ENCODE measurements at regions not wholly inside any gene's neighbourhood (a gene's known extent, or its start where the extent isn't known, plus 50 kb on each side); places are given as distances from the start of the nearest gene placed in this dataset.
"Not testable (repeated sequence)": the region's sequence is repeated elsewhere in the genome, so short reads cannot be mapped to it uniquely, and the experiment has no call there.

DNA sequence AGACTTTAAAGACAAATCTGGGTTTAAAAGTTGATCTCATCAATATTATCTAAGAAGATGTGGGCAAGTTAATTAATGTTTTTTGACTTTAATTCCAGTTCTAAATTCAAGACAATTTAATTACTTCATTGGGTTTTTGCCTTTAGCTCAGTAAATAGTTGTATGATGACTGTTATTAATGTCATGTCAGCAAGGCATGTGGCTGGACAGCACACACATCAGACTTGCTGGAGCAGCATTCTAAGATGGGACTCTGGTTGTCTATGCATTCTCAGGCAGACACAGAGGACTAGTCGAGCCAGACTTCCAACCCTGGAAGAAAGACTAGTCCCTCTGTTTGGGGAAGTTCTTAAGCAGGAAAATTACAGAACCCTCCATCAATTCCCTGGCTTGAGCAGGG is 180.7 kb upstream of the GK2 start:
- TF ChIP-seq, protein P1, sequence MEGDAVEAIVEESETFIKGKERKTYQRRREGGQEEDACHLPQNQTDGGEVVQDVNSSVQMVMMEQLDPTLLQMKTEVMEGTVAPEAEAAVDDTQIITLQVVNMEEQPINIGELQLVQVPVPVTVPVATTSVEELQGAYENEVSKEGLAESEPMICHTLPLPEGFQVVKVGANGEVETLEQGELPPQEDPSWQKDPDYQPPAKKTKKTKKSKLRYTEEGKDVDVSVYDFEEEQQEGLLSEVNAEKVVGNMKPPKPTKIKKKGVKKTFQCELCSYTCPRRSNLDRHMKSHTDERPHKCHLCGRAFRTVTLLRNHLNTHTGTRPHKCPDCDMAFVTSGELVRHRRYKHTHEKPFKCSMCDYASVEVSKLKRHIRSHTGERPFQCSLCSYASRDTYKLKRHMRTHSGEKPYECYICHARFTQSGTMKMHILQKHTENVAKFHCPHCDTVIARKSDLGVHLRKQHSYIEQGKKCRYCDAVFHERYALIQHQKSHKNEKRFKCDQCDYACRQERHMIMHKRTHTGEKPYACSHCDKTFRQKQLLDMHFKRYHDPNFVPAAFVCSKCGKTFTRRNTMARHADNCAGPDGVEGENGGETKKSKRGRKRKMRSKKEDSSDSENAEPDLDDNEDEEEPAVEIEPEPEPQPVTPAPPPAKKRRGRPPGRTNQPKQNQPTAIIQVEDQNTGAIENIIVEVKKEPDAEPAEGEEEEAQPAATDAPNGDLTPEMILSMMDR (IDR thresholded peaks at IDR 0.05; ENCODE audit: low read depth, low read length) = no peak
- in situ Hi-C loops (cut with HindIII; ENCODE audit: low sequenced_read_pairs) = no loop called here
- DNase-seq (ENCODE audit: low read depth, low spot score) = no peak
- H3K4me3 ChIP-seq (ENCODE audit: low read depth, low read length) = no peak overlapping the region

DNA sequence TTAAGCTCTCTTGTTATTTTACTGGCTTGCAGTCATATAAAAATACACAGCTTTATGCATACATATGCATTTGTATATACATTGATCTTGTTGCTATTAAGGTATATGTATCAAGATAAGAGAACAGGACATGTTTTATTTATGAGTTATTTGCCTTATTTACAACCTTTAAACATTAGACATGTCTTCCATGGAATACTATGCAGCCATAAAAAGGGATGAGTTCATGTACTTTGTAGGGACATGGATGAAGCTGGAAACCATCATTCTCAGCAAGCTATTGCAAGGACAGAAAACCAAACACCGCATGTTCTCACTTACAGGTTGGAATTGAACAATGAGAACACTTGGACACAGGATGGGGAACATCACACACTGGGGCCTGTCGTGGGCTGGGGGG is 179.2 kb upstream of the GK2 start:
- DNase-seq (ENCODE audit: low read depth, low spot score); in situ Hi-C loops (cut with HindIII; ENCODE audit: low sequenced_read_pairs); H3K4me3 ChIP-seq (ENCODE audit: low read depth, low read length): not testable (repeated sequence)

DNA sequence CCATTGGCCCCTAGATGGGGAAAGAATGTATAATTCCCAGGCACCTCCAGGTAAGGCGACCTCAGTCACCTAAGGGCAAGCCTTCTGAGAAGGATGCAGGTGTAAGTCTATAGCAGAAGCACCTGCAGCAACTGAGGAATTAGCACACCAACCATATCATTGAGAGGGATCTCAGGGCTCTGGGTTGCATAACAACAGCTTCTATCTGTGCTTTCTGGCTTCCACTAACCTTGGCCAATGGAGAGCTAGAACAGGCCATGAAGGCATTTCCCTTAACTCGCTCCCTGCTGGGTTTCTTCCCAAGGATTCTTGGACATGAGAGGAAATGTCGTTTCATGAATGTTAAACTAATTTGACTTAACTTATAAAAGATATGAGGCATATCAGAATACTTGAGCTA is 177.8 kb upstream of the GK2 start:
- TF ChIP-seq, protein P1 (IDR thresholded peaks at IDR 0.05; ENCODE audit: low read depth, low read length) = no peak
- no peak overlapping the region for H3K4me3 ChIP-seq (ENCODE audit: low read depth, low read length)
- in situ Hi-C loops (cut with HindIII; ENCODE audit: low sequenced_read_pairs) = no loop called here
- DNase-seq (ENCODE audit: low read depth, low spot score) = no peak

DNA sequence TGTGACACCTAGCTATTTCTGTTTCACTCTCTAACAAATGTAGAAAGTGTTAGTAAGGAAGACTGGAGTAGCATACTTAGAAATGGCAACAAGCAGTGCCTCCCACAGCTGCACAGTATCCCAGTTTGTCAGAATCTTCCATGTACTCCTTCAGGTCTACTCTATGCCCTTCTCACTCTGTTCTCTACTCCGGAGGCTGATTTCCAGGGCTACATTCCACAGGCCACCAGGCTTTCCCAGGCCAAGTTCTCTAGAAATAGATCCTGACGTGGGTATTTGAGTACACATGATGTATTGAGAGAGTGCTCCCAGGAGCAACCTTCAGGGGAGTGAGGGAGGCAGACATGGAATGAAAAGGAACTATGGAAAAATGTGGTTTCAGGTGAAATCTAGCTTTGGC is 177.3 kb upstream of the GK2 start:
- TF ChIP-seq, protein P1 (IDR thresholded peaks at IDR 0.05; ENCODE audit: low read depth, low read length) = no peak
- in situ Hi-C loops (cut with HindIII; ENCODE audit: low sequenced_read_pairs) = no loop called here

DNA sequence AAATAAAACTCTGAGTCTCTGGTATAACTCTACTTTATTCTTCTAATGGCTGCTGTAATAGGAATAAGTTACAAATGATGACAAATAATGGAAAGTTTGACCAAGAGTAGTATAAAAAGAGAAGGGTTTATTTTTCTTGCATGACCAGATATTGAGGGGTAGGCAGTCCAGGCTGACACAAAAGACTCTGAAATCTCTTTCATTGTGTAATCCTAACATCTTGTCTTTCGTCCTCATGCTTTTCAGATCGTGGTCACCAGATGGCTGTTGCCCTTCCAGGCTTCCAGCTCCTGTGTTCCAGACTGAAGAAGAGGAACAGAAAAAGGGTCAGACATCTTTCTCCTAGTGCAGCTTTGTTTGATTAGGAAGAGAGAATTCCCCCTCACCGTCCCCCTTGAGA is 176.9 kb upstream of the GK2 start:
- H3K4me3 ChIP-seq (ENCODE audit: low read depth, low read length) = no peak overlapping the region
- in situ Hi-C loops (cut with HindIII; ENCODE audit: low sequenced_read_pairs) = no loop called here
- no peak for DNase-seq (ENCODE audit: low read depth, low spot score)
- TF ChIP-seq, protein P1 (IDR thresholded peaks at IDR 0.05; ENCODE audit: low read depth, low read length) = no peak

More for the DNA sequence above, 177.3 kb upstream of the GK2 start:
- H3K4me3 ChIP-seq (ENCODE audit: low read depth, low read length) = no peak overlapping the region
- no peak for DNase-seq (ENCODE audit: low read depth, low spot score)

DNA sequence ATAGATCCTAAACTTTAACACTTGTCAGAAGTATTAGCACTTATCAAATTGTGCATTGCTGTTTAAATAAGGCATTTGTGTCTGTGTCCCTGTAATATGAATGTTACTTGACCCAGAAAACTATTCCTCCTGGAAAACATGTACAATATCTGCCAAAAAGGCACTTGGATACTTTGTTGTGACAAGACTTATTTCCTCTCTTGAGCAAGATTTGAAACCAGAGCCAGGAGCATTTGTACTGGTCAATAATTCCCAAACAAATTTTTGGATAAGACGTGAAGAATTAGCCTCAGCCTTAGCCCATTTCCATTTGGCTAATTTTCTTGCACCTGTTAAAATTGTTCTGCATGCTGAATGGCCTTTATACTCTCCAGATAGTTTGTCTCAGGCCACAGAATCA is 176.3 kb upstream of the GK2 start:
- in situ Hi-C loops (cut with HindIII; ENCODE audit: low sequenced_read_pairs) = no loop called here
- TF ChIP-seq, protein P1 (IDR thresholded peaks at IDR 0.05; ENCODE audit: low read depth, low read length) = no peak
- H3K4me3 ChIP-seq (ENCODE audit: low read depth, low read length) = no peak overlapping the region
- no peak for DNase-seq (ENCODE audit: low read depth, low spot score)

DNA sequence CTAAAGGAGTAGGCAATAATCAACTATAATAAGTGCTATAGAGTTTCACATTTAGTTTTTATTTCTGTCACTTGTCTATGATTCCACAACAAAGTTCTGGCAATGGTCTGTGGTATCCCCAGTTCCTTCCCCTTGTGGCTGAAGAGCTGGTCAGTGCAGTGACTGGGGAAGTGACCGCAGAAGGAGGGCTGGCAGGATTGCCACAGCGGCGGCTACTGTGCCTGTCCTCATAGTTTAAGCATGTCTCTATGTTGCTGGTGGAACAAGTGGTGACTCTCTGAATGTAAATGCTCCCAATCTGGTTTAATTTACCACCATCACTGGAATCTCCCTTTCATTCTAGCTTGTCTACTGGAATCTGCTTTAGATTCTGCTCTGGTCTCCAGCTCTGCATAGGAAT is 170.6 kb upstream of the GK2 start:
- H3K4me3 ChIP-seq (ENCODE audit: low read depth, low read length) = no peak overlapping the region
- TF ChIP-seq, protein P1 (IDR thresholded peaks at IDR 0.05; ENCODE audit: low read depth, low read length) = no peak
- in situ Hi-C loops (cut with HindIII; ENCODE audit: low sequenced_read_pairs) = no loop called here
- no peak for DNase-seq (ENCODE audit: low read depth, low spot score)

Data from astrocyte of the spinal cord (primary cell).